SK-N-SH (cell line): ENCODE measurements at regions not wholly inside any gene's neighbourhood (a gene's known extent, or its start where the extent isn't known, plus 50 kb on each side); places are given as distances from the start of the nearest gene placed in this dataset.

Experiments
- CTCF ChIA-PET: fragments of 300-600, 350-600 bp; formaldehyde crosslinking; extraction: SDS; loops from one replicate; lab custom pipeline; 2021; lab: Yijun Ruan, JAX
- POLR2A ChIA-PET: fragments of 350-600 bp; sonication (Branson Sonifier 250); formaldehyde crosslinking; extraction: SDS; loops from one replicate; lab custom pipeline; 2020; ENCODE audit warnings: antibody characterized with exemption, inconsistent platforms; lab: Yijun Ruan, JAX
- DNase-seq: peaks from one replicate; pipeline ENCODE4 v3.0.0; 2012
- H2AFZ ChIP-seq: fragments of 200-600 bp; sonication (generic); 2 replicates; pipeline ENCODE4 v1.8.1; 2016; ENCODE audit warnings: antibody characterized with exemption, mild to moderate bottlenecking, low read depth
- H3F3A ChIP-seq: fragments of 200-600 bp; sonication (generic); replicated peaks from 2 replicates; pipeline ENCODE3; 2016; ENCODE audit warnings: antibody characterized with exemption, mild to moderate bottlenecking; ENCODE audit not compliant: insufficient read depth
- H3K27ac ChIP-seq, 2 experiments: fragments of 200-500 bp in 1 of 2; fragments of 200-600 bp in 1 of 2; sonication (Bioruptor generic) in 1 of 2; sonication (generic), shearing (Covaris generic) in 1 of 2; 2 replicates each; pipeline versions ENCODE4 v1.5.1 to v1.6.1; 2014 to 2016; ENCODE audit warnings: low read depth in 2 of 2, inconsistent platforms in 1 of 2, low read length in 1 of 2, mild to moderate bottlenecking in 1 of 2, mixed read lengths in 1 of 2
- H3K27me3 ChIP-seq: fragments of 200-600 bp; sonication (generic), shearing (Covaris generic); 2 replicates; pipeline ENCODE4 v1.6.1; 2016; ENCODE audit warnings: mixed run types; ENCODE audit not compliant: insufficient read depth
- H3K36me3 ChIP-seq, 2 experiments: fragments of 200-500 bp in 1 of 2; fragments of 200-600 bp in 1 of 2; sonication (Bioruptor generic) in 1 of 2; sonication (generic) in 1 of 2; replicated peaks in 1 of 2; 2 replicates each; pipeline versions ENCODE3 to v1.5.1; 2014 to 2016; ENCODE audit warnings: low read length in 1 of 2, mild to moderate bottlenecking in 1 of 2; ENCODE audit not compliant: insufficient read depth in 2 of 2, control insufficient read depth in 1 of 2
- H3K4me1 ChIP-seq, 2 experiments: fragments of 200-500 bp in 1 of 2; fragments of 200-600 bp in 1 of 2; sonication (Bioruptor generic) in 1 of 2; sonication (generic), shearing (Covaris generic) in 1 of 2; 2 replicates each; pipeline versions ENCODE4 v1.5.1 to v1.6.1; 2014 to 2016; ENCODE audit warnings: low read depth in 1 of 2, low read length in 1 of 2, mixed run types in 1 of 2; ENCODE audit not compliant: insufficient read depth in 2 of 2, control insufficient read depth in 1 of 2
- H3K4me2 ChIP-seq: fragments of 200-600 bp; sonication (generic), shearing (Covaris generic); 2 replicates; pipeline ENCODE4 v1.6.1; 2017; ENCODE audit warnings: mixed run types
- H3K4me3 ChIP-seq, 2 experiments: fragments of 200-500 bp in 1 of 2; fragments of 200-600 bp in 1 of 2; sonication (Bioruptor generic) in 1 of 2; sonication (generic), shearing (Covaris generic) in 1 of 2; 2 replicates each; pipeline versions ENCODE4 v1.5.1 to v1.8.1; 2014 to 2016; ENCODE audit warnings: low read depth in 2 of 2, inconsistent platforms in 1 of 2, low read length in 1 of 2, mild to moderate bottlenecking in 1 of 2, mixed read lengths in 1 of 2, moderate library complexity in 1 of 2
- H3K79me2 ChIP-seq: fragments of 200-600 bp; sonication (generic); 2 replicates; pipeline ENCODE4 v1.8.1; 2017; ENCODE audit warnings: mild to moderate bottlenecking; ENCODE audit not compliant: insufficient read depth
- H3K9ac ChIP-seq: fragments of 200-600 bp; sonication (generic); 2 replicates; pipeline ENCODE4 v1.6.1; 2017; ENCODE audit warnings: mixed run types
- H3K9me2 ChIP-seq: fragments of 200-600 bp; sonication (generic); 2 replicates; pipeline ENCODE4 v1.6.1; 2017; ENCODE audit warnings: mixed run types
- H3K9me3 ChIP-seq: fragments of 200-600 bp; sonication (generic); 2 replicates; pipeline ENCODE4 v1.6.1; 2017; ENCODE audit warnings: mixed run types, mild to moderate bottlenecking, moderate library complexity
- H4K20me1 ChIP-seq: fragments of 200-600 bp; sonication (generic); 2 replicates; pipeline ENCODE4 v1.6.1; 2017; ENCODE audit warnings: mild to moderate bottlenecking, mixed run types; ENCODE audit not compliant: insufficient read depth
- ELF1 ChIP-seq: IDR thresholded peaks from 2 replicates; pipeline ENCODE4 v1.4.0; 2012
- EZH2phosphoT487 ChIP-seq: fragments of 200-600 bp; sonication (generic); IDR thresholded peaks from 2 replicates; pipeline ENCODE4 v1.6.1; 2017; ENCODE audit warnings: low read depth, mixed run types, mild to moderate bottlenecking, antibody characterized with exemption, moderate library complexity, borderline replicate concordance
- FOXJ3 ChIP-seq: sonication (generic); formaldehyde crosslinking; IDR thresholded peaks from 2 replicates; pipeline ENCODE4 v1.5.1; 2020; ENCODE audit warnings: mild to moderate bottlenecking, missing genetic modification reagents
- FOXM1 ChIP-seq: IDR thresholded peaks from 2 replicates; pipeline ENCODE4 v1.4.0; 2012; ENCODE audit warnings: low read depth, mild to moderate bottlenecking
- GABPA ChIP-seq: IDR thresholded peaks from 2 replicates; pipeline ENCODE4 v1.4.0; 2012; ENCODE audit warnings: low read depth, mild to moderate bottlenecking
- JUND ChIP-seq: IDR thresholded peaks from 2 replicates; pipeline ENCODE4 v1.4.0; 2012
- MEF2A ChIP-seq: IDR thresholded peaks from 2 replicates; pipeline ENCODE4 v1.4.0; 2012; ENCODE audit warnings: low read depth, borderline replicate concordance
- MXI1 ChIP-seq: IDR thresholded peaks from 2 replicates; pipeline ENCODE4 v1.6.1; 2012; ENCODE audit warnings: mild to moderate bottlenecking, low read depth, low read length, improper control_type of control experiment
- NFIC ChIP-seq: IDR thresholded peaks from 2 replicates; pipeline ENCODE4 v1.4.0; 2012; ENCODE audit warnings: borderline replicate concordance
- NRF1 ChIP-seq: IDR thresholded peaks from 2 replicates; pipeline ENCODE4 v1.6.1; 2012; ENCODE audit warnings: low read depth, mild to moderate bottlenecking, low read length
- POLR2AphosphoS5 ChIP-seq: IDR thresholded peaks from 2 replicates; pipeline ENCODE4 v1.6.1; 2012; ENCODE audit warnings: low read depth, low read length
- RAD21 ChIP-seq: IDR thresholded peaks from 2 replicates; pipeline ENCODE4 v1.6.1; 2012; ENCODE audit warnings: mild to moderate bottlenecking, low read length
- RCOR1 ChIP-seq: fragments of 150-350 bp; IDR thresholded peaks from 2 replicates; pipeline ENCODE4 v1.6.1; 2017; ENCODE audit warnings: antibody characterized with exemption, low read length
- RXRA ChIP-seq: IDR thresholded peaks from 2 replicates; pipeline ENCODE4 v1.4.0; 2012; ENCODE audit warnings: low read depth, mild to moderate bottlenecking, borderline replicate concordance
- SIN3A ChIP-seq: IDR thresholded peaks from 2 replicates; pipeline ENCODE4 v1.6.1; 2012; ENCODE audit warnings: low read depth, mild to moderate bottlenecking, low read length, moderate library complexity, borderline replicate concordance
- TAF1 ChIP-seq: IDR thresholded peaks from 2 replicates; pipeline ENCODE4 v1.6.1; 2012; ENCODE audit warnings: low read depth, mild to moderate bottlenecking, low read length, moderate library complexity, borderline replicate concordance
- TCF12 ChIP-seq: IDR thresholded peaks from 2 replicates; pipeline ENCODE4 v1.4.0; 2012
- TEAD4 ChIP-seq: IDR thresholded peaks from 2 replicates; pipeline ENCODE4 v1.4.0; 2012; ENCODE audit warnings: mild to moderate bottlenecking, borderline replicate concordance; ENCODE audit not compliant: insufficient read depth
- USF1 ChIP-seq: IDR thresholded peaks from 2 replicates; pipeline ENCODE4 v1.4.0; 2012; ENCODE audit warnings: low read depth, borderline replicate concordance
- ZBTB33 ChIP-seq: IDR thresholded peaks from 2 replicates; pipeline ENCODE4 v1.4.0; 2012; ENCODE audit warnings: low read depth, borderline replicate concordance
- WGBS: methylation state at CpG from one replicate; pipeline ENCODE4 v1.1.6; 2017; ENCODE audit warnings: low lambda C conversion rate; 5-methylcytosine and 5-hydroxymethylcytosine counted together
- TF ChIP-seq, protein P1 (sequence below): fragments of 150-350 bp; IDR thresholded peaks from 2 replicates; pipeline ENCODE4 v1.6.1; 2017; ENCODE audit warnings: antibody characterized with exemption, low read length, low read depth, borderline replicate concordance
- TF ChIP-seq, protein P2 (sequence below): IDR thresholded peaks from 2 replicates; pipeline ENCODE4 v1.6.1; 2012; ENCODE audit warnings: mild to moderate bottlenecking, low read depth, low read length, moderate library complexity

DNA sequence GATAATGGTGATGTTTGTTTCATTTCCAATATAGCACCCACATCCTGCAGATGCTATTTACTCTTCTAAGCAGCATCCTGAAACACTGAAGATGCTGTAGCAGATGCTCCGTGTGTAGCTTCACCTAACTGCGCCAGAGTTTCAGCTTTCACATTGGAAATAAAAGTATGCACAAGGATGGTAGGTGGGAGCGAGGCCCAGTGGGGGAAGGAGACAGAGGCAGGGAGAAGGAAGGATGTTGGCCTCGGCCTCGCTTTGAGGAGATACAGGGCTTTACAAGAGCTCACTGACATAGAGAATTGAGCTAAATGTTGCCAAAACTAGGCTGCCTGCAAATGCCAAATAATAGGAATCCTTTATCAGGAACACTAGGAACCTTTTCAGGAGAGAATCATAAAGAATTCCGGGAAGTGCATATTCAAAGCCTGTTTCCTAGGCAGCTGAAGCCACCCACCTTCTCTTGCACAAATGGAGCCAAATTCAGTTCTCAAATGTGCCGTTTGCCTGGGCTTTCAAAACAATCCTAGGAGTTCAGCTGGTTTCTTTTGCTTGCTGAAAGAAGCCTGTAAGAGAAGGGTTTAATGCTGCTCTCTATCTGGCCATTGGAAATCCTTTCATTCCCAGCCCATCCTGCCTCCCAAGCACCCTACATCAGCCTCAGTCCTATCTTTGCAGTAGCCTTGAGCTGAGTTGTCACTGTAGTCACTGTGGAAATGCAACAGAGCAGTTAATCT is 135.4 kb upstream of the ATP1B1 start:
- 85% methylated on average over 7 of the region's 7 CpGs for WGBS
- Histone ChIP-seq H3K36me3 (no peaks in the 10 kb centered on the region), H3K9ac (no peak overlapping the region), H3K9me2 (no peaks in the 10 kb centered on the region), H3K4me3 (no peak overlapping the region), H3K9me3 (no peaks in the 10 kb centered on the region), H4K20me1 (no peaks in the 10 kb centered on the region), H3K4me2 (no peak overlapping the region), H2AFZ (no peak overlapping the region), H3K27ac (no peak overlapping the region), H3F3A (no peaks in the 10 kb centered on the region), H3K27me3 (no peaks in the 10 kb centered on the region), H3K4me1 (peaks cover 0 to 5% of the 10 kb centered on the region in 2 experiments; a peak in 1 of 4 replicates), H3K79me2 (no peaks in the 10 kb centered on the region)
- ChIA-PET CTCF (interaction anchor here (1.0 to 1.2 kb wide), 2 partner anchors 9 to 138 kb away, joined by 3 to 5 read pairs; no protein-coding TSS in a partner anchor), POLR2A (no interaction called here)
- DNase-seq = no peak
- TF ChIP-seq RXRA = no peak
- no peak for TF ChIP-seq JUND
- TF ChIP-seq NRF1 = no peak
- TF ChIP-seq USF1 = no peak
- no peak for TF ChIP-seq FOXM1
- TF ChIP-seq ELF1 = no peak
- no peak for TF ChIP-seq ZBTB33
- TF ChIP-seq MEF2A = no peak
- TF ChIP-seq SIN3A = no peak
- TF ChIP-seq, protein P1, sequence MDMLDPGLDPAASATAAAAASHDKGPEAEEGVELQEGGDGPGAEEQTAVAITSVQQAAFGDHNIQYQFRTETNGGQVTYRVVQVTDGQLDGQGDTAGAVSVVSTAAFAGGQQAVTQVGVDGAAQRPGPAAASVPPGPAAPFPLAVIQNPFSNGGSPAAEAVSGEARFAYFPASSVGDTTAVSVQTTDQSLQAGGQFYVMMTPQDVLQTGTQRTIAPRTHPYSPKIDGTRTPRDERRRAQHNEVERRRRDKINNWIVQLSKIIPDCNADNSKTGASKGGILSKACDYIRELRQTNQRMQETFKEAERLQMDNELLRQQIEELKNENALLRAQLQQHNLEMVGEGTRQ = no peak
- TF ChIP-seq MXI1 = no peak
- no peak for TF ChIP-seq NFIC
- no peak for TF ChIP-seq FOXJ3
- TF ChIP-seq GABPA = no peak
- TF ChIP-seq, all 33 proteins: peak for 0

DNA sequence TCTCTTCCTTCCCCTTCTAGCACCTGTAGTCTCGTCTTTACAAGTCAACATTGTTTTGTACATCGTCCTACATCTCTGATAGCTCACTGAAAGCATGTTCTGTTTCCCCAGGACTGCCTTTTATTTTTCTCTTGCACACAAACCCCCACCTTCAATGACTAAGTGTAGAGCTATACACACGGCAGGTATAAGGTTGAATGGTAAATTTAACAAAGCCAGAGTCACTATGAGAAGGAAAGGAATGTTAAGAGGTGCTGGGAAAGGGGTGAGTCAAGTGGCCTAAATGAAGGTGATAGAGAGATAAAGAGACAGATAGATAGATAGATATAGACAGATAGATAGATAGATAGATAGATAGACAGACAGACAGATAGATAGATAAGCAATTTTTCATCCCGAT is 134.3 kb upstream of the ATP1B1 start:
- POLR2A ChIA-PET = no interaction called here
- CTCF ChIA-PET = no interaction called here
- Histone ChIP-seq H3K36me3 (no peaks in the 10 kb centered on the region), H3K9me3 (no peaks in the 10 kb centered on the region), H3K9ac (no peak overlapping the region), H3K79me2 (no peaks in the 10 kb centered on the region), H3K27me3 (no peaks in the 10 kb centered on the region), H3K9me2 (no peaks in the 10 kb centered on the region), H3K27ac (no peak overlapping the region), H3K4me3 (no peak overlapping the region), H2AFZ (no peak overlapping the region), H3F3A (no peaks in the 10 kb centered on the region), H3K4me1 (peaks cover 0 to 5% of the 10 kb centered on the region in 2 experiments; a peak in 1 of 4 replicates), H4K20me1 (no peaks in the 10 kb centered on the region), H3K4me2 (no peak overlapping the region)
- WGBS = 65% methylated on average over 4 of the region's 4 CpGs
- DNase-seq = no peak
- TF ChIP-seq FOXJ3 = no peak
- TF ChIP-seq RAD21 = no peak
- TF ChIP-seq RCOR1 = no peak
- no peak for TF ChIP-seq EZH2phosphoT487
- TF ChIP-seq, protein P2, sequence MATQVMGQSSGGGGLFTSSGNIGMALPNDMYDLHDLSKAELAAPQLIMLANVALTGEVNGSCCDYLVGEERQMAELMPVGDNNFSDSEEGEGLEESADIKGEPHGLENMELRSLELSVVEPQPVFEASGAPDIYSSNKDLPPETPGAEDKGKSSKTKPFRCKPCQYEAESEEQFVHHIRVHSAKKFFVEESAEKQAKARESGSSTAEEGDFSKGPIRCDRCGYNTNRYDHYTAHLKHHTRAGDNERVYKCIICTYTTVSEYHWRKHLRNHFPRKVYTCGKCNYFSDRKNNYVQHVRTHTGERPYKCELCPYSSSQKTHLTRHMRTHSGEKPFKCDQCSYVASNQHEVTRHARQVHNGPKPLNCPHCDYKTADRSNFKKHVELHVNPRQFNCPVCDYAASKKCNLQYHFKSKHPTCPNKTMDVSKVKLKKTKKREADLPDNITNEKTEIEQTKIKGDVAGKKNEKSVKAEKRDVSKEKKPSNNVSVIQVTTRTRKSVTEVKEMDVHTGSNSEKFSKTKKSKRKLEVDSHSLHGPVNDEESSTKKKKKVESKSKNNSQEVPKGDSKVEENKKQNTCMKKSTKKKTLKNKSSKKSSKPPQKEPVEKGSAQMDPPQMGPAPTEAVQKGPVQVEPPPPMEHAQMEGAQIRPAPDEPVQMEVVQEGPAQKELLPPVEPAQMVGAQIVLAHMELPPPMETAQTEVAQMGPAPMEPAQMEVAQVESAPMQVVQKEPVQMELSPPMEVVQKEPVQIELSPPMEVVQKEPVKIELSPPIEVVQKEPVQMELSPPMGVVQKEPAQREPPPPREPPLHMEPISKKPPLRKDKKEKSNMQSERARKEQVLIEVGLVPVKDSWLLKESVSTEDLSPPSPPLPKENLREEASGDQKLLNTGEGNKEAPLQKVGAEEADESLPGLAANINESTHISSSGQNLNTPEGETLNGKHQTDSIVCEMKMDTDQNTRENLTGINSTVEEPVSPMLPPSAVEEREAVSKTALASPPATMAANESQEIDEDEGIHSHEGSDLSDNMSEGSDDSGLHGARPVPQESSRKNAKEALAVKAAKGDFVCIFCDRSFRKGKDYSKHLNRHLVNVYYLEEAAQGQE = no peak
- TF ChIP-seq TAF1 = no peak
- no peak for TF ChIP-seq POLR2AphosphoS5
- no peak for TF ChIP-seq TCF12
- no peak for TF ChIP-seq NFIC
- no peak for TF ChIP-seq TEAD4
